Activated CD4-positive, CD25-positive, alpha-beta regulatory T cell treated with anti-CD3 and anti-CD28 coated beads, Interleukin-2, amount 50 U/mL, for 72 hours (primary cell): ENCODE measurements at regions not wholly inside any gene's neighbourhood (a gene's known extent, or its start where the extent isn't known, plus 50 kb on each side); places are given as distances from the start of the nearest gene placed in this dataset.

ENCODE experiments used
- DNase-seq: peaks from one replicate; pipeline ENCODE4 v3.0.0; 2021

GRCh38 chr16:74030000-74030706 is 266.5 kb upstream of the PSMD7 start:
- DNase-seq = no peak

- no peak for DNase-seq
Measured at GRCh38 chr16:74029115-74029792, 267.4 kb upstream of the PSMD7 start.

GRCh38 chr16:74026373-74027281 is 270.0 kb upstream of the PSMD7 start:
- no peak for DNase-seq

GRCh38 chr16:74024953-74025352 is 271.7 kb upstream of the PSMD7 start:
- DNase-seq = no peak

- DNase-seq = no peak
Measured at GRCh38 chr16:74020095-74020670, 276.4 kb upstream of the PSMD7 start.

- DNase-seq = no peak
Measured at GRCh38 chr16:74019612-74020011, 277.0 kb upstream of the PSMD7 start.

- no peak for DNase-seq
Measured at GRCh38 chr16:74015953-74016352, 280.7 kb upstream of the PSMD7 start.

- DNase-seq = no peak
Measured at GRCh38 chr16:73998707-73999106, 297.9 kb upstream of the PSMD7 start.

- no peak for DNase-seq
Measured at GRCh38 chr16:73997971-73998370, 298.6 kb upstream of the PSMD7 start.

GRCh38 chr16:73997340-73997711 is 299.3 kb upstream of the PSMD7 start:
- DNase-seq = no peak

- DNase-seq = no peak
Measured at GRCh38 chr16:73996624-73997339, 299.8 kb upstream of the PSMD7 start.

- DNase-seq = no peak
Measured at GRCh38 chr16:73993878-73994277, 302.7 kb upstream of the PSMD7 start.

GRCh38 chr16:73978407-73978784 is 318.2 kb upstream of the PSMD7 start:
- DNase-seq = no peak

- no peak for DNase-seq
Measured at GRCh38 chr16:73976644-73977043, 320.0 kb upstream of the PSMD7 start.

- no peak for DNase-seq
Measured at GRCh38 chr16:73973174-73973573, 323.4 kb upstream of the PSMD7 start.

GRCh38 chr16:73966851-73967250 is 329.8 kb upstream of the PSMD7 start:
- DNase-seq = no peak

- DNase-seq = no peak
Measured at GRCh38 chr16:73965591-73965990, 331.0 kb upstream of the PSMD7 start.

- peak; percentile 32 for DNase-seq
Measured at GRCh38 chr16:73956587-73957494, 339.8 kb upstream of the PSMD7 start.

- DNase-seq = no peak
Measured at GRCh38 chr16:73955702-73956101, 340.9 kb upstream of the PSMD7 start.

- DNase-seq = no peak
Measured at GRCh38 chr16:73955255-73955654, 341.4 kb upstream of the PSMD7 start.

GRCh38 chr16:73951481-73951880 is 345.1 kb upstream of the PSMD7 start:
- DNase-seq = no peak
